ENCODE measurements at regions not wholly inside any gene's neighbourhood (a gene's known extent, or its start where the extent isn't known, plus 50 kb on each side); places are given as distances from the start of the nearest gene placed in this dataset.
"Not testable (repeated sequence)": the region's sequence is repeated elsewhere in the genome, so short reads cannot be mapped to it uniquely, and the experiment has no call there.

GRCh38 chr5:85990998-85991397 lies 626.7 kb upstream of the COX7C start:
- no peaks in the 10 kb centered on the region for H3K36me3 ChIP-seq
- H3K4me3 ChIP-seq, result no peak overlapping the region
- H3K9me3 ChIP-seq, result peaks cover 0 to 11% (median 0%) of the 10 kb centered on the region in 4 donors
- no peak overlapping the region for H3K27ac ChIP-seq
- TF ChIP-seq EP300 (IDR thresholded peaks at IDR 0.05) (no peak), POLR2A (IDR thresholded peaks at IDR 0.05) (no peak), CTCF (IDR thresholded peaks at IDR 0.05) (no peak)
- DNase-seq (ENCODE audit: low spot score in 2 of 2), result no peak
- H3K27me3 ChIP-seq, result no peaks in the 10 kb centered on the region
- WGBS, 2 donors, result 68 to 96% methylated on average over 2 of the region's 2 CpGs
- no peaks in the 10 kb centered on the region for H3K4me1 ChIP-seq

- not testable (repeated sequence) for H3K4me3 ChIP-seq; H3K27ac ChIP-seq; H3K36me3 ChIP-seq; H3K4me1 ChIP-seq; DNase-seq (ENCODE audit: low spot score in 2 of 2); H3K27me3 ChIP-seq
- peaks cover 0 to 16% (median 0%) of the 10 kb centered on the region in 4 donors for H3K9me3 ChIP-seq
- 87 to 90% methylated on average over 3 of the region's 3 CpGs for WGBS, 2 donors
These were observed 623.1 kb upstream of the COX7C start for GRCh38 chr5:85994653-85995052.

- no peaks in the 10 kb centered on the region for H3K4me1 ChIP-seq
- 25 to 45% methylated on average over 2 of the region's 2 CpGs for whole genome bisulfite sequencing, 2 donors
- H3K36me3 ChIP-seq, result no peaks in the 10 kb centered on the region
- no peak overlapping the region for H3K27ac ChIP-seq
- DNase-seq (ENCODE audit: low spot score in 2 of 2), result no peak
- H3K9me3 ChIP-seq, result peaks cover 0 to 5% (median 0%) of the 10 kb centered on the region in 4 donors
- TF ChIP-seq CTCF (IDR thresholded peaks at IDR 0.05), result no peak
- no peak for TF ChIP-seq EP300 (IDR thresholded peaks at IDR 0.05)
- TF ChIP-seq POLR2A (IDR thresholded peaks at IDR 0.05), result no peak
- no peaks in the 10 kb centered on the region for H3K27me3 ChIP-seq
- no peak overlapping the region for H3K4me3 ChIP-seq
These were observed 619.1 kb upstream of the COX7C start for GRCh38 chr5:85998656-85999055.

GRCh38 chr5:86008293-86008692 lies 609.4 kb upstream of the COX7C start:
- 74 to 86% methylated on average over 2 of the region's 2 CpGs for WGBS, 2 donors
- no peak overlapping the region for H3K4me3 ChIP-seq
- no peak for DNase-seq (ENCODE audit: low spot score in 2 of 2)
- H3K27ac ChIP-seq, result no peak overlapping the region
- H3K9me3 ChIP-seq, result peaks cover 0 to 7% (median 0%) of the 10 kb centered on the region in 4 donors
- H3K4me1 ChIP-seq, result no peaks in the 10 kb centered on the region
- no peak for TF ChIP-seq CTCF (IDR thresholded peaks at IDR 0.05)
- TF ChIP-seq EP300 (IDR thresholded peaks at IDR 0.05), result no peak
- no peak for TF ChIP-seq POLR2A (IDR thresholded peaks at IDR 0.05)
- no peaks in the 10 kb centered on the region for H3K27me3 ChIP-seq
- H3K36me3 ChIP-seq, result no peaks in the 10 kb centered on the region

GRCh38 chr5:86008704-86009103 lies 609.0 kb upstream of the COX7C start:
- H3K9me3 ChIP-seq, result peaks cover 0 to 7% (median 0%) of the 10 kb centered on the region in 4 donors
- WGBS, 2 donors, result 93 to 99% methylated on average over 3 of the region's 3 CpGs
- no peaks in the 10 kb centered on the region for H3K4me1 ChIP-seq
- no peak for DNase-seq (ENCODE audit: low spot score in 2 of 2)
- no peaks in the 10 kb centered on the region for H3K36me3 ChIP-seq
- H3K4me3 ChIP-seq, result no peak overlapping the region
- H3K27ac ChIP-seq, result no peak overlapping the region
- TF ChIP-seq POLR2A (IDR thresholded peaks at IDR 0.05) (no peak), EP300 (IDR thresholded peaks at IDR 0.05) (no peak), CTCF (IDR thresholded peaks at IDR 0.05) (no peak)
- no peaks in the 10 kb centered on the region for H3K27me3 ChIP-seq

- H3K4me3 ChIP-seq, result no peak overlapping the region
- DNase-seq (ENCODE audit: low spot score in 2 of 2), result no peak
- TF ChIP-seq CTCF (IDR thresholded peaks at IDR 0.05) (no peak), POLR2A (IDR thresholded peaks at IDR 0.05) (no peak), EP300 (IDR thresholded peaks at IDR 0.05) (no peak)
- no peak overlapping the region for H3K27ac ChIP-seq
- WGBS, 2 donors, result 85 to 91% methylated on average over 1 of the region's 1 CpG
- H3K36me3 ChIP-seq, result no peaks in the 10 kb centered on the region
- H3K27me3 ChIP-seq, result no peaks in the 10 kb centered on the region
- peaks cover 0 to 7% (median 0%) of the 10 kb centered on the region in 4 donors for H3K9me3 ChIP-seq
- no peaks in the 10 kb centered on the region for H3K4me1 ChIP-seq
These were observed 605.8 kb upstream of the COX7C start for GRCh38 chr5:86011937-86012336.
